ENCODE measurements at regions not wholly inside any gene's neighbourhood (a gene's known extent, or its start where the extent isn't known, plus 50 kb on each side); places are given as distances from the start of the nearest gene placed in this dataset.

- Histone ChIP-seq H3K9ac (ENCODE audit: low read depth in 1 of 2, low read length in 2 of 2) (no peak overlapping the region), H3K27me3 (ENCODE audit: control insufficient read depth in 4 of 4, insufficient read depth in 4 of 4, low read length in 3 of 4) (no peaks in the 10 kb centered on the region), H3K36me3 (ENCODE audit: control insufficient read depth in 4 of 4, insufficient read depth in 3 of 4, low read depth in 1 of 4, low read length in 3 of 4) (no peaks in the 10 kb centered on the region), H3K9me3 (ENCODE audit: control insufficient read depth in 4 of 4, low read length in 3 of 4) (no peaks in the 10 kb centered on the region), H3K4me1 (ENCODE audit: control insufficient read depth in 4 of 4, insufficient read depth in 4 of 4, low read length in 3 of 4) (no peaks in the 10 kb centered on the region), H3K4me3 (ENCODE audit: low read depth in 1 of 3, low read length in 3 of 3) (no peak overlapping the region), H3K27ac (ENCODE audit: low read depth in 1 of 2, low read length in 2 of 2) (no peak overlapping the region)
- DNase-seq (ENCODE audit: low spot score): no peak
- no peak for TF ChIP-seq EGR1 (IDR thresholded peaks at IDR 0.05; ENCODE audit: low read depth in 2 of 2)
- TF ChIP-seq GABPA (IDR thresholded peaks at IDR 0.05 in 1 of 2, conservative IDR thresholded peaks at IDR 0.05 in 1 of 2): no peak
- TF ChIP-seq RAD21 (IDR thresholded peaks at IDR 0.05): no peak
- no peak for TF ChIP-seq HNF4A (conservative IDR thresholded peaks at IDR 0.05)
- no peak for TF ChIP-seq YY1 (IDR thresholded peaks at IDR 0.05)
- no peak for TF ChIP-seq HNF4G (IDR thresholded peaks at IDR 0.05)
- TF ChIP-seq, protein P1, sequence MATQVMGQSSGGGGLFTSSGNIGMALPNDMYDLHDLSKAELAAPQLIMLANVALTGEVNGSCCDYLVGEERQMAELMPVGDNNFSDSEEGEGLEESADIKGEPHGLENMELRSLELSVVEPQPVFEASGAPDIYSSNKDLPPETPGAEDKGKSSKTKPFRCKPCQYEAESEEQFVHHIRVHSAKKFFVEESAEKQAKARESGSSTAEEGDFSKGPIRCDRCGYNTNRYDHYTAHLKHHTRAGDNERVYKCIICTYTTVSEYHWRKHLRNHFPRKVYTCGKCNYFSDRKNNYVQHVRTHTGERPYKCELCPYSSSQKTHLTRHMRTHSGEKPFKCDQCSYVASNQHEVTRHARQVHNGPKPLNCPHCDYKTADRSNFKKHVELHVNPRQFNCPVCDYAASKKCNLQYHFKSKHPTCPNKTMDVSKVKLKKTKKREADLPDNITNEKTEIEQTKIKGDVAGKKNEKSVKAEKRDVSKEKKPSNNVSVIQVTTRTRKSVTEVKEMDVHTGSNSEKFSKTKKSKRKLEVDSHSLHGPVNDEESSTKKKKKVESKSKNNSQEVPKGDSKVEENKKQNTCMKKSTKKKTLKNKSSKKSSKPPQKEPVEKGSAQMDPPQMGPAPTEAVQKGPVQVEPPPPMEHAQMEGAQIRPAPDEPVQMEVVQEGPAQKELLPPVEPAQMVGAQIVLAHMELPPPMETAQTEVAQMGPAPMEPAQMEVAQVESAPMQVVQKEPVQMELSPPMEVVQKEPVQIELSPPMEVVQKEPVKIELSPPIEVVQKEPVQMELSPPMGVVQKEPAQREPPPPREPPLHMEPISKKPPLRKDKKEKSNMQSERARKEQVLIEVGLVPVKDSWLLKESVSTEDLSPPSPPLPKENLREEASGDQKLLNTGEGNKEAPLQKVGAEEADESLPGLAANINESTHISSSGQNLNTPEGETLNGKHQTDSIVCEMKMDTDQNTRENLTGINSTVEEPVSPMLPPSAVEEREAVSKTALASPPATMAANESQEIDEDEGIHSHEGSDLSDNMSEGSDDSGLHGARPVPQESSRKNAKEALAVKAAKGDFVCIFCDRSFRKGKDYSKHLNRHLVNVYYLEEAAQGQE (IDR thresholded peaks at IDR 0.05): no peak
- TF ChIP-seq NR2F2 (IDR thresholded peaks at IDR 0.05): no peak
- TF ChIP-seq TAF1 (conservative IDR thresholded peaks at IDR 0.05): no peak
- no peak for TF ChIP-seq JUND (IDR thresholded peaks at IDR 0.05)
- TF ChIP-seq FOXA1 (IDR thresholded peaks at IDR 0.05): no peak
- no peak for TF ChIP-seq FOXA2 (IDR thresholded peaks at IDR 0.05)
- 92% methylated on average over 1 of the region's 1 CpG for WGBS
Measured at GRCh38 chr6:148681666-148682065, 65.2 kb upstream of the UST start.

GRCh38 chr6:148682252-148682651 is 64.6 kb upstream of the UST start:
- 89% methylated on average over 14 of the region's 14 CpGs for WGBS
- TF ChIP-seq RXRA (IDR thresholded peaks at IDR 0.05) (no peak), NR2F2 (IDR thresholded peaks at IDR 0.05) (no peak), FOXA1 (IDR thresholded peaks at IDR 0.05) (no peak), TAF1 (conservative IDR thresholded peaks at IDR 0.05) (no peak), ZBTB33 (IDR thresholded peaks at IDR 0.05) (no peak), YY1 (IDR thresholded peaks at IDR 0.05) (no peak), JUND (IDR thresholded peaks at IDR 0.05) (no peak), EGR1 (IDR thresholded peaks at IDR 0.05; ENCODE audit: low read depth in 2 of 2) (no peak), MAX (IDR thresholded peaks at IDR 0.05) (no peak)
- Histone ChIP-seq H3K27ac (ENCODE audit: low read depth in 1 of 2, low read length in 2 of 2) (no peak overlapping the region), H3K27me3 (ENCODE audit: control insufficient read depth in 4 of 4, insufficient read depth in 4 of 4, low read length in 3 of 4) (no peaks in the 10 kb centered on the region), H3K4me1 (ENCODE audit: control insufficient read depth in 4 of 4, insufficient read depth in 4 of 4, low read length in 3 of 4) (no peaks in the 10 kb centered on the region), H3K9me3 (ENCODE audit: control insufficient read depth in 4 of 4, low read length in 3 of 4) (no peaks in the 10 kb centered on the region), H3K9ac (ENCODE audit: low read depth in 1 of 2, low read length in 2 of 2) (no peak overlapping the region), H3K4me3 (ENCODE audit: low read depth in 1 of 3, low read length in 3 of 3) (no peak overlapping the region), H3K36me3 (ENCODE audit: control insufficient read depth in 4 of 4, insufficient read depth in 3 of 4, low read depth in 1 of 4, low read length in 3 of 4) (no peaks in the 10 kb centered on the region)
- DNase-seq (ENCODE audit: low spot score): no peak
